ENCODE measurements at regions not wholly inside any gene's neighbourhood (a gene's known extent, or its start where the extent isn't known, plus 50 kb on each side); places are given as distances from the start of the nearest gene placed in this dataset.

GRCh38 chrX:15191830-15192229 is 78.1 kb downstream of the ASB9 start:
- no peak for DNase-seq (ENCODE audit: low spot score)

- no peak for DNase-seq (ENCODE audit: low spot score)
Observed at GRCh38 chrX:15188039-15188438, 81.8 kb downstream of the ASB9 start.

GRCh38 chrX:15177316-15177715 is 92.6 kb downstream of the ASB9 start:
- no peak for DNase-seq (ENCODE audit: low spot score)

GRCh38 chrX:15173411-15173810 is 96.5 kb downstream of the ASB9 start:
- peak; percentile 1 for DNase-seq (ENCODE audit: low spot score)

GRCh38 chrX:15170927-15171326 is 99.0 kb downstream of the ASB9 start:
- DNase-seq (ENCODE audit: low spot score), result no peak

GRCh38 chrX:15167826-15168225 is 102.1 kb downstream of the ASB9 start:
- no peak for DNase-seq (ENCODE audit: low spot score)

- no peak for DNase-seq (ENCODE audit: low spot score)
Observed at GRCh38 chrX:15165832-15166231, 104.1 kb downstream of the ASB9 start.

- DNase-seq (ENCODE audit: low spot score), result no peak
Observed at GRCh38 chrX:15163131-15163530, 106.8 kb downstream of the ASB9 start.

- no peak for DNase-seq (ENCODE audit: low spot score)
Observed at GRCh38 chrX:15160558-15161095, 109.3 kb downstream of the ASB9 start.

- no peak for DNase-seq (ENCODE audit: low spot score)
Observed at GRCh38 chrX:15158736-15159406, 111.0 kb downstream of the ASB9 start.

- DNase-seq (ENCODE audit: low spot score), result no peak
Observed at GRCh38 chrX:15158350-15158735, 111.5 kb downstream of the ASB9 start.

- DNase-seq (ENCODE audit: low spot score), result no peak
Observed at GRCh38 chrX:15157624-15158023, 112.3 kb downstream of the ASB9 start.

- no peak for DNase-seq (ENCODE audit: low spot score)
Observed at GRCh38 chrX:15151267-15152186, 118.4 kb downstream of the ASB9 start.

- DNase-seq (ENCODE audit: low spot score), result no peak
Observed at GRCh38 chrX:15150586-15150985, 119.3 kb downstream of the ASB9 start.

- no peak for DNase-seq (ENCODE audit: low spot score)
Observed at GRCh38 chrX:15146515-15146914, 123.4 kb downstream of the ASB9 start.

GRCh38 chrX:15143825-15144121 is 126.1 kb downstream of the ASB9 start:
- DNase-seq (ENCODE audit: low spot score), result no peak

- peak; percentile 12 for DNase-seq (ENCODE audit: low spot score)
Observed at GRCh38 chrX:15143050-15143824, 126.6 kb downstream of the ASB9 start.

GRCh38 chrX:15142084-15142715 is 127.7 kb downstream of the ASB9 start:
- no peak for DNase-seq (ENCODE audit: low spot score)

GRCh38 chrX:15136795-15137194 is 133.1 kb downstream of the ASB9 start:
- no peak for DNase-seq (ENCODE audit: low spot score)

- DNase-seq (ENCODE audit: low spot score), result no peak
Observed at GRCh38 chrX:15129412-15129811, 140.5 kb downstream of the ASB9 start.

- no peak for DNase-seq (ENCODE audit: low spot score)
Observed at GRCh38 chrX:15128861-15129260, 141.0 kb downstream of the ASB9 start.

GRCh38 chrX:15127010-15127409 is 142.9 kb downstream of the ASB9 start:
- DNase-seq (ENCODE audit: low spot score), result no peak
